HepG2 (cell line): ENCODE measurements at regions not wholly inside any gene's neighbourhood (a gene's known extent, or its start where the extent isn't known, plus 50 kb on each side); places are given as distances from the start of the nearest gene placed in this dataset.

Source experiments
- ATAC-seq: fragments of 200-7000 bp; cut with Tn5 transposase; 3 replicates; pipeline ENCODE4 v1.9.1; 2020; ENCODE audit warnings: mild to moderate bottlenecking, moderate library complexity
- BruUV-seq: library from RNA; stranded (reverse); fragments of 400-500 nt; replicated peaks from 2 replicates; lab custom pipeline; 2021; lab: Mats Ljungman, UMichigan
- CTCF ChIA-PET: fragments of 300-600 bp; formaldehyde crosslinking; extraction: SDS; loops from one replicate; lab custom pipeline; 2021; ENCODE audit warnings: low total read pairs, inconsistent platforms, low intra/inter-chr PET ratio; lab: Yijun Ruan, JAX
- POLR2A ChIA-PET: fragments of 350-600 bp; sonication (Branson Sonifier 250); formaldehyde crosslinking; loops from one replicate; lab custom pipeline; 2020; ENCODE audit warnings: antibody characterized with exemption, inconsistent platforms; lab: Yijun Ruan, JAX
- DNase-seq: peaks from one replicate; pipeline ENCODE4 v3.0.0-alpha.2; 2015; ENCODE audit warnings: low spot score
- FAIRE-seq: peaks from 3 replicates; lab custom pipeline; 2011; peaks lifted over from hg19 to GRCh38; lab: Jason Lieb, UNC
- H2AFZ ChIP-seq: one replicate; pipeline ENCODE4 v1.6.1; 2011; ENCODE audit warnings: low read length, inconsistent platforms
- H3K27ac ChIP-seq: fragments of 300-600 bp; 3 replicates; pipeline ENCODE4 v1.8.0; 2011; ENCODE audit warnings: mixed run types, mild to moderate bottlenecking, mixed read lengths, low read length, inconsistent platforms; ENCODE audit not compliant: insufficient read depth; ENCODE audit errors: extremely low read length
- H3K27me3 ChIP-seq, 2 experiments: fragments of 200-600 bp in 1 of 2; 2 replicates in 1 of 2; 3 replicates in 1 of 2; pipeline versions ENCODE4 v1.6.0 to v1.8.0; 2011; ENCODE audit warnings: low read length in 2 of 2, mild to moderate bottlenecking in 2 of 2, moderate library complexity in 2 of 2, inconsistent platforms in 1 of 2; ENCODE audit not compliant: insufficient read depth in 2 of 2, control insufficient read depth in 1 of 2
- H3K36me3 ChIP-seq, 2 experiments: fragments of 200-600 bp in 1 of 2; replicated peaks in 1 of 2; 2 replicates in 1 of 2; 3 replicates in 1 of 2; pipeline versions ENCODE4 v1.5.1 to v1.8.0; 2011; ENCODE audit warnings: low read length in 2 of 2, inconsistent platforms in 1 of 2; ENCODE audit not compliant: insufficient read depth in 2 of 2, control insufficient read depth in 1 of 2
- H3K4me1 ChIP-seq: 2 replicates; pipeline ENCODE4 v1.5.1; 2012; ENCODE audit warnings: low read length, inconsistent platforms; ENCODE audit not compliant: insufficient read depth
- H3K4me2 ChIP-seq: 2 replicates; pipeline ENCODE4 v1.6.0; 2011; ENCODE audit warnings: low read depth, low read length, inconsistent platforms
- H3K4me3 ChIP-seq, 3 experiments: fragments of 200-600 bp in 1 of 3; sonication (generic), shearing (Covaris generic) in 1 of 3; replicated peaks in 1 of 3; 2 replicates each; pipeline ENCODE4 v1.5.1; 2011 to 2016; ENCODE audit warnings: low read length in 3 of 3, inconsistent platforms in 2 of 3, low read depth in 2 of 3, mild to moderate bottlenecking in 2 of 3, control low read depth in 1 of 3, mixed read lengths in 1 of 3; ENCODE audit not compliant: insufficient read depth in 1 of 3
- H3K79me2 ChIP-seq: one replicate; pipeline ENCODE4 v1.6.1; 2011; ENCODE audit warnings: low read length, inconsistent platforms; ENCODE audit not compliant: insufficient read depth
- H3K9ac ChIP-seq: 2 replicates; pipeline ENCODE4 v1.6.0; 2011; ENCODE audit warnings: mild to moderate bottlenecking, low read depth, low read length, inconsistent platforms; ENCODE audit not compliant: insufficient read depth
- H3K9me3 ChIP-seq: 2 replicates; pipeline ENCODE4 v1.5.1; 2012; ENCODE audit warnings: mild to moderate bottlenecking, low read length
- H4K20me1 ChIP-seq: 2 replicates; pipeline ENCODE4 v1.6.0; 2011; ENCODE audit warnings: inconsistent platforms, mild to moderate bottlenecking, low read length, moderate library complexity; ENCODE audit not compliant: insufficient read depth
- KLF16 ChIP-seq, 2 experiments: sonication (generic) in 1 of 2; formaldehyde crosslinking in 1 of 2; IDR thresholded peaks; 2 replicates each; pipeline versions ENCODE4 v1.6.1 to v1.8.0; 2016 to 2023; ENCODE audit warnings: missing genetic modification reagents in 2 of 2, missing compliant biosample characterization in 1 of 2
- MED13 ChIP-seq: sonication (generic); formaldehyde crosslinking; IDR thresholded peaks from 2 replicates; pipeline ENCODE4 v1.5.0; 2020; ENCODE audit warnings: missing genetic modification reagents
- NFE2 ChIP-seq: sonication (generic); formaldehyde crosslinking; IDR thresholded peaks from 2 replicates; pipeline ENCODE4 v1.4.0; 2020; ENCODE audit warnings: missing genetic modification reagents
- NFE2L2 ChIP-seq: fragments of 150-350 bp; IDR thresholded peaks from 2 replicates; pipeline ENCODE4 v1.6.1; 2014; ENCODE audit warnings: low read length
- PPARG ChIP-seq: conservative IDR thresholded peaks from 2 replicates; pipeline ENCODE4 v1.6.1; 2016; ENCODE audit warnings: missing biosample characterization, missing genetic modification reagents
- XRCC5 ChIP-seq: fragments of 200-400 bp; formaldehyde crosslinking; optimal IDR thresholded peaks from 2 replicates; pipeline ENCODE3; 2017; ENCODE audit warnings: mild to moderate bottlenecking, low read length
- ZFP36L2 ChIP-seq: sonication (generic); formaldehyde crosslinking; IDR thresholded peaks from 2 replicates; pipeline ENCODE4 v1.4.0; 2020; ENCODE audit warnings: missing genetic modification reagents
- ZNF430 ChIP-seq: sonication (generic); formaldehyde crosslinking; IDR thresholded peaks from 2 replicates; pipeline ENCODE4 v1.9.0; 2021; ENCODE audit warnings: mild to moderate bottlenecking, missing genetic modification reagents
- ZNF572 ChIP-seq: sonication (generic); formaldehyde crosslinking; IDR thresholded peaks from 2 replicates; pipeline ENCODE4 v1.5.1; 2020; ENCODE audit warnings: mild to moderate bottlenecking, missing genetic modification reagents
- WGBS: methylation state at CpG from one replicate; pipeline ENCODE4 v1.1.6; 2017; ENCODE audit warnings: low lambda C conversion rate; 5-methylcytosine and 5-hydroxymethylcytosine counted together
- in situ Hi-C: cut with HindIII; loops from 2 replicates; pipeline ENCODE4 v1.10.0; 2017; ENCODE audit warnings: low pct_unique_long_range_greater_than_20kb; ENCODE audit not compliant: extremely low pct_ligation_motif_present
- intact Hi-C: fragments of 100-400 bp; cut with micrococcal nuclease; formaldehyde crosslinking; loops from one replicate; pipeline ENCODE4 v1.10.0; 2022; ENCODE audit not compliant: unreplicated experiment
- TF ChIP-seq, protein P1 (sequence below): sonication (generic); formaldehyde crosslinking; IDR thresholded peaks from 2 replicates; pipeline ENCODE4 v1.4.0; 2020; ENCODE audit warnings: missing genetic modification reagents

DNA sequence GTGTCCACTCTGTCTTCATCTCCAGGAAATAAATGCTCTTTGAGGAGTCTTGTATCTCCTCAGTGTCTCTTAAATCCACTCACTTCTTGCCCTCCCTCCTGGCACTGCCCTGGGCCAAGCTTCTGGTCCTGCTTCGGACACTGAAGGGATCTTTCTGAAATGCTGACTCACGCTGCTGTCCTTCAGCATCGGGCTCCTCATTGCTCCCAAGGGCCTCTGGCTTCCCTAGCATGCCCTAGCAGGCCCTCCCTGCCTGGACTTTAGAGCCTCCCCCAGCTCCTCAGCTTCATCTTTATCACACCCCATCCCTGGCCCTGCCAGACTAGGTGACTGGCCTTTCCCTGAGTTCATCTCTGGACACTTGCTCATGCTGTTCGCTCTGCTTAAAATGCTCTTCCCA, 96.6 kb downstream of the FOXD2 start:
- 39% methylated on average over 4 of the region's 4 CpGs for WGBS
- ChIA-PET POLR2A (no interaction called here), CTCF (no interaction called here)
- H3K4me2 ChIP-seq: no peak overlapping the region
- H3K4me1 ChIP-seq: no peaks in the 10 kb centered on the region
- peaks cover 4% of the 10 kb centered on the region for H3K9me3 ChIP-seq
- H4K20me1 ChIP-seq: no peaks in the 10 kb centered on the region
- BruUV-seq: no TSS peak
- H3K9ac ChIP-seq: no peak overlapping the region
- no peaks in the 10 kb centered on the region for H3K36me3 ChIP-seq
- H3K79me2 ChIP-seq: no peaks in the 10 kb centered on the region
- H2AFZ ChIP-seq: no peak overlapping the region
- peaks cover 1 to 11% of the 10 kb centered on the region in 2 experiments; a peak in 2 of 5 replicates for H3K27me3 ChIP-seq
- FAIRE-seq (no peak), DNase-seq (no peak), ATAC-seq (no peak; the same call in 1 of the 3 replicates)
- intact Hi-C loops: no loop called here
- TF ChIP-seq ZFP36L2 (no peak), PPARG (CRISPR knock-in tag) (no peak), ZNF430 (CRISPR knock-in tag) (no peak), KLF16 (CRISPR knock-in tag; IDR thresholded peaks at IDR 0.05) (no peak), ZNF572 (no peak), NFE2 (CRISPR knock-in tag) (peak; percentile 56; the same call in 1 of the 2 replicates), MED13 (no peak), NFE2L2 (peak; percentile 52; the same call in 1 of the 2 replicates), XRCC5 (no peak)
- TF ChIP-seq, protein P1, sequence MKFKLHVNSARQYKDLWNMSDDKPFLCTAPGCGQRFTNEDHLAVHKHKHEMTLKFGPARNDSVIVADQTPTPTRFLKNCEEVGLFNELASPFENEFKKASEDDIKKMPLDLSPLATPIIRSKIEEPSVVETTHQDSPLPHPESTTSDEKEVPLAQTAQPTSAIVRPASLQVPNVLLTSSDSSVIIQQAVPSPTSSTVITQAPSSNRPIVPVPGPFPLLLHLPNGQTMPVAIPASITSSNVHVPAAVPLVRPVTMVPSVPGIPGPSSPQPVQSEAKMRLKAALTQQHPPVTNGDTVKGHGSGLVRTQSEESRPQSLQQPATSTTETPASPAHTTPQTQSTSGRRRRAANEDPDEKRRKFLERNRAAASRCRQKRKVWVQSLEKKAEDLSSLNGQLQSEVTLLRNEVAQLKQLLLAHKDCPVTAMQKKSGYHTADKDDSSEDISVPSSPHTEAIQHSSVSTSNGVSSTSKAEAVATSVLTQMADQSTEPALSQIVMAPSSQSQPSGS (CRISPR knock-in tag): no peak
- no peak overlapping the region for H3K27ac ChIP-seq
- no peak overlapping the region for H3K4me3 ChIP-seq
- in situ Hi-C loops: no loop called here
